DMS79 treated with DMSO at 0.1 percent for 48 hours (cell line): ENCODE measurements at regions not wholly inside any gene's neighbourhood (a gene's known extent, or its start where the extent isn't known, plus 50 kb on each side); places are given as distances from the start of the nearest gene placed in this dataset.

ENCODE experiments used
- DNase-seq: peaks from one replicate; lab custom pipeline; 2025; lab: John Stamatoyannopoulos, UW

DNA sequence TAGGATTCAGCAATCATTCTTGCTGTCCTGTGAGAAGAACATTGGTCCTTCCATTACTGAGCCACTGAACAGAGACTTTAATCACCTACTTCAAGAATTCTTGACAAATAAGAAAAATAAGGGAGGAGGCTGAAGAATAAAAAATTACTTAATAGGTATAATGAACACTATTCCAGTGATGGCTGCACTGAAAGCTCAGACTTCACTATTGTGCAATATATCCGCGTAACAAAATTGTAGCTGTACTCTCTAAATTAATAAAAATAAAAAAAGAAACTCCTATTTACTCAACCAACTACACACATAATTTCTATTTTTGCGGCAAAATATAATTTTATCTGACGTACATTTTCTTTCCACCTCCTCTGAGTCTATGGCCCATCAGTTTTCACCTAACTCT, 2441.0 kb downstream of the PCDH7 start:
- no peak for DNase-seq

DNA sequence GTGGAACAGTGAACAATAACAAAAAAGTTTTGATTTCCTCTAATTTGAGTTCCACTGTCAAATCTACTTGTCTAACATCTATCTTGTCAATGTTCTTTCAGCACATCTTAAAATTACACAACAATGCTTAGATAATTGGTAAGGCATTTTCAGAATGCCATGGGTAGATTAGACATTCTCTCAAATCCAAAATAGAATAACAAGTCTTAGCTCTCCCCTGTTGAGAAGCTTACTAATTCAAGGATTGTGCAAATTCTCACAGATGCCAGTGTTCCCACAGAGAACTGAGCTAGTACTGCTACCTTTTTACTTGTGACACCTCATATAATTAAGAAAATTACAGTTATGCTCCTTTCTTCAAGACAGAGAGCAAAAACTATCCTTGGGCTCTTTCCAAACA, 2442.0 kb downstream of the PCDH7 start:
- no peak for DNase-seq

DNA sequence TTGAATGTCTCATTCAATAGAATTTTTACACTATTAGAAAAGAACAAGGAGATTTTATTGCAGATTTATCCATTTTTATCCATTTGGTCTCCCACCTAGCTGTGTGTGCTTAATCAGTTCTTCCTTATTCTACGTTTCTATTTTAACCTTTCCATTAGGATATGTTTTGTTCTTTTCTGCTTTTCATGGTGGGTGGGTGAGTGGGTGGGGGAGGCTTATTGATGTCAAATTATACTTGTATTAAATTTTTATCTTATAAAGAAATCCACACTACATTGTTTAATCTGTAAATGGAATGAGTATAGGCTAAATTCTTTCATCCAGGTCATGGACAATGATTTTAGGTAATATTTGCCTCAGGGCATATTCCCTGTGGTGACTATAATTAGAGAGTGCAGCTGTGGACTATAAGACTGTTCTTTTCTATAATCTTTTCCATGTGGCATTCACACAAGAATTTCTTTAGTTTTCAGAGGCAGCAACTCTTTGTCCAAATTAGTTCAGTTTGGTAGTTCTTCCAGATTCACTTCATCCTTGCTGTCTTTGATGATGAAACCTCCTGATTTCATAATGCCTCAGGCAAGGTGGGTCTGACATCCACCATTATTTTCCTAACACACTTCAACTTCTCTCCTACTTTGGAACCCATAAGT, 2451.8 kb downstream of the PCDH7 start:
- no peak for DNase-seq

DNA sequence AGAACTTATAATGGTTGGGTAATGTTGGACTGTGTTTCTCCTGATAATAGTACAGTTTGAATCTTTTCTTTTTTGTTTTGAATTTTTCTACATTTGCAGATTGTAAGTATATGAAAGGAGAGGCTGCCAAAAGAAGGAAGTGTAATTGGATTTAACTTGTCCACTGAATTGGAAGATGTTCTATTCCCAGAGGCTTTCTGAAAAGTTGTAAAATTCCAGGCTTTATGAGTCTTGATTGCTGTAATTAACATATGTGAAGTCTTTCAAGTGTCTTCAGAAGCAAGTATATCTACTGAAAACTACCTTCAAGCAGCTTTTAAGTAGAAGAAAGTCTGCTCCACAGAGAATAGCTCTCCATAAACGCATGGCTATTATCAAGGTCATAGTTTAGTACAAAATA, 2456.4 kb downstream of the PCDH7 start:
- DNase-seq, result no peak

DNA sequence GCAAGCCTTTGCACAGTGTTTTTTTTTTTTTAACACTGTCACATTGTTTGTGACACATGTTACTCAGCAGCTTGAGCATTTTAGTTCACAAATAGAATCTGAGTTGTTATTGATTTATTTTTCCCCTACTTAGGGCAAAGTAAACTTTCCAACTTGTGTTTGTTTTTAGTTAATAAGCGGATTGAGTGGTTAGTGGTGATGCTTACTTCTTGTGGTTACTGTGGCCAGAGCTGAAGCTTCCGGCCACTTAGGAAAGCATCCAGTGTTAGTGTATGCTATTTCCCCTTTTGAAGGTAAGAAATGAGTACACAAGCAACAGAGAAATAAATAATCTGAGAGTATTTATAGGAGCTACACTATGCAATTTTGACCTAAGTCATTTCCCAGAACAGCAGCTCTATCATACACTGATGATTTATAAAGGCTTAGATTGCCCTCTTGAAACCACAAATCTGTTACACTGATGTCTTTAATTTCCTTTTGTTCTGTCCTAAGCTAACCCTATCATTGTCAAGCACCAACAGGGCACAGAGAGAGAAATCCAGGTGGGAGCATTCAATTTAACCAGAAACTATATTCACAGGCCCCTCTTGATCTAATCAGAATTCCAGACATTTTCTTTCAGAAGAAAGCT, 2464.6 kb downstream of the PCDH7 start:
- no peak for DNase-seq

DNA sequence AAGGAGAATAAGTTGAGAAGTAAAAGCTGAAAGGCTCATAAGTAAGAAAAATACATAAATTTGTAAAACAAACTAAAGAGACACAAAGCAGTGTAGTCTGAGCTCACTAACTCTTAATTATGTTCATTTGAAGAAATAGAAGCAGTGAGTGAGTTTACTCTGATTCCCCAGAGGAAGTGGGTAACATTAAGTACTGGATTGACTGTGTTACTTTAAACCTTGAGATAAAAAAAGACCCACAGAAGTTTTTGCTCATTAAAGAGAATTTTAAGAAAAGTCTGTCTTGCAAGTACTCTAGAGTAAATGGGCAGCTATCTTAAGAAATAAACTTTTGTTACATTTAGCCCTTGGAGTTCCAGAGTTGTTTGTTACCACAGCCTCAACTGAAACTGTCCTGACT, 2466.9 kb downstream of the PCDH7 start:
- no peak for DNase-seq

DNA sequence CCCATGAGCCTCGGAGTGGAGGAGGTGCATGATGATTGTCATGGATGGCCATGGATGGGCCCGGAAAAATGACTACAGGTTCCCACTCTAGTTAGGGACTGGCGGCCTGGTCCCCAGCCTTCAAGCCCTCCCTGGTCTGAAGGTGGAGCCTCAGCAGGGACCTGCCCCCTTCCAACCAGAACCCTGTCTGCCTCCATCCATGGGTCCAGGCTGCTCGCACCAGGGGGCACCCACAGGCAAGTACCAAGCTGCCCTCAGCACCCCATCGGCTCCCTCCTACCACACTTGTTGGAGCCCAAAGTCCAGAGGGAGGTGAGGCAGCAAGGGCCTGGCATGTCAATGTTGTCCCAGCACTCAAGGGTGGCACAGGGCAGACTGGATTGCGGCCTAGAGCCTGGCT, 2468.6 kb downstream of the PCDH7 start:
- DNase-seq, result no peak

DNA sequence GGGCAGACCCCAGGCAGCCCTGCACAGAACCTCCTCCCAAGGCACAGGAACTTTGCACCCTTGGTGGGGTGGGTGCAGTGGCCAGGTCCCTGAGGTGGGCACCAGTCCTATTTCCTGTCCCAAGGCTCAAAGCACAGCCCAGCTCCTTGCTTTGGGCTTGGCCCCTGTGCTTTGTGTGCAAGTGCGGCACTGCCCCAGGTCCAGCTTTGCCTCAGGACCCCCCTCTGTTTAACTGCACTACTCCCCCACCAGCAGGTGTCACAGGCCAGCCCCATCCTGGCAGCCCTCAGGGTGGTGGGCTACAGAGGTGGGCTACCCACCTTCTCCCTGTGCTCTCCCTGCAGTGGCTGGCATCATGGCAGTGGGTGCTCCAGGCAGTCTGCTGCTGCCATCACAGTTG, 2469.0 kb downstream of the PCDH7 start:
- DNase-seq, result no peak

DNA sequence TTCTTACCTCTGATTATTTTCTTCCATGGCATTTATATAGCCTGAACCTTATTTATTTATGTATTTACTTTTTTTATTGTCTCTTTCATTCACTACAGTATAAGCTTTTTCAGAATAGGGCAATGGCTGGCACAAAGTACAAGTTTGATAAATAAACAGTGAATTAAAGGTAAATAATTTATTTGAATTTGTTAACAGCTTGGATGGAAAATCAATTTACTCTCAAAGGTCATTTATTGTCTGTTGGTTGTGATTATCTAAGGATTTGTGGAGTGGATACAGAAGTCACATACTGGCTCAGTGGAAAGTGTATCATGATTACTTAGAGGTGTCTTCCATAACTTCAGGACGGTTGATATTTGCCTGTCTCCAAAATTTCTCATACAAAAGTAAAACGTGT, 2472.9 kb downstream of the PCDH7 start:
- no peak for DNase-seq

DNA sequence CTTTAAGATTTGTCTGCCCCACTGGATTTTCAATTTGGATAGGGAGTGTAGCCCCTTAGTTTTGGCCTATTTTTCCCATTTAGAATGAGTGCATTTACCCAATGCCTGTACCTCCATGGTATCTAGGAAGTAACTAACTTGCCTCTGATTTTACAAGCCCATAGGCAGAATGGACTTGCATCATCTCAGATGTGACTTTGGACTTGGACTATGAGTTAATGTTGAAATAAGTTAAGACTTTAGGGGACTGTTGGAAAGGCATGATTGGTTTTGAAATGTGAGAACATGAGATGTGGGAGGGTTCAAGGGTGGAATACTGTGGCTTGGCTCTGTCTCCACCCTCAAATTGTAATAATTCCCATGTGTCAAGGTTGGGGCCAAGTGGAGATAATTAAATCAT, 2480.2 kb downstream of the PCDH7 start:
- DNase-seq, result no peak

DNA sequence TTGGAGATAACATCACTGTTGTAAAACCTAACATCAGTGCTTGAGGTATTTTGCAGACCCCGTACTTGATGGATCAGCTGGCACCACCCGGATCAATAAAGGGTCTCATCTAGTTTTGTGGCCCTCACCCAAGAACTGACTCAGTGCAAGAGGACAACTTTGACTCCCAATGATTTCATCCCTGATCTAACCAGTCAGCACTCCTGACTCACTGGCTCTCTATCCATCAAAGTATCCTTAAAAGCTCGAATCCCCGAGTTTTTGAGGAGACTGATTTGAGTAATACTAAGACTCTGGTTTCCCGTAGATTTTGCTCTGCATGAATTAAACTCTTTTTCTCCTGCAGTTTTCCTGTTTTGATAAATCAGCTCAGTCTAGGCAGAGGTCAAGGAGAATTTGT, 2498.1 kb downstream of the PCDH7 start:
- no peak for DNase-seq

DNA sequence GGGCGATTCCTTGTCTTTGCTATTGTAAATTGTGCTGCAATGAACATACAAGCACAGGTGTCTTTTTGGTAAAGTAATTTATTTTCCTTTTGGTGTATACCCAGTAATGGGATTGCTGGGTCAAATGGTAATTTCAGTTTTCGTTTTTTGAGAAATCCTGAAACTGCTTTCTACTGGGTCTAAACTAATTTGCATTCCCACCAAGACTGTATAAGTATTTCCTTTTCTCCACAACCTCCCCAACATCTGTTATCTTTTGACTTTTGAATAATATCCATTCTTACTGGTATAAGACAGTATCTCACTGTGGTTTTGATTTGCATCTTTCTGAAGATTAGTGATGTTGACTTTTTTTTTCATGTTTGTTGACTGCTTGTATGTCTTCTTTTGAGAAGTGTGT, 2506.0 kb downstream of the PCDH7 start:
- DNase-seq, result no peak

DNA sequence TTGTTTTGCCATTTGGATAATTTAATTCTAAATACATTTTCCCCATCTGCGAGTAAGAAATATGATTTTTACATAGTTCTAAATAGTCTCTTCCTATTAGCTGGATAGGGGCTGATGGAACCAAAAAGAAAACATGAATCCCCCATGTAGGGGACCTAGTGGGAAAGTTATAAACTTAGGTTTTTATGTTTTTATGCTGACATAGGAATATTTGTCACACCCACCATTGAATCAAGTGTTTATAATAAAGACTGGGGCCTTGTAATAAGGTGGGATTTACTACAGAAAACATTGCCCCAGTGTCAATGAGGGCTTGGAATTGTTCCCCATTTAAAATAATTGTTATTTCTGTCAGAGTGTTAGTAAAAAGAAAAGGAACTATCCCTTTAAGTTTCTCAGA, 2506.6 kb downstream of the PCDH7 start:
- DNase-seq, result no peak

DNA sequence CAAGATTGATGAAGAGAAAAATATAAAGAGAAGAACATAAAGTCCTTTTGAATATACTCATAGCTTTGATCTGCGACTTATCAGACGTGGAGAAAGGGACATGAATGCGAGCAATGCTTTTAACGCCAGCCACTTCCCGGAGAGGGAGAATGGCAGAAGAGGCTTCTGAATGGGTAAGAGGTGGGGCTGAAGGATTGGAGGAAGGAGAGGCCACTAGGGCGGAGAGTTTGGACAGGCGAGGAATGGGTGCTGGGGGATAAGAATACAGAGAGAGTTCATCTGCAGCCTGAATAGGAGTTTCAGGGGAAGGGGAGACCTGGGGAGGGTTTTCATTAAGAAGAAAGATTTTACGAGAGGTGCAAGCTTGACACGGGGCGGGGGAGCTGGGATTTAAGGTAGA, 2534.9 kb downstream of the PCDH7 start:
- no peak for DNase-seq

DNA sequence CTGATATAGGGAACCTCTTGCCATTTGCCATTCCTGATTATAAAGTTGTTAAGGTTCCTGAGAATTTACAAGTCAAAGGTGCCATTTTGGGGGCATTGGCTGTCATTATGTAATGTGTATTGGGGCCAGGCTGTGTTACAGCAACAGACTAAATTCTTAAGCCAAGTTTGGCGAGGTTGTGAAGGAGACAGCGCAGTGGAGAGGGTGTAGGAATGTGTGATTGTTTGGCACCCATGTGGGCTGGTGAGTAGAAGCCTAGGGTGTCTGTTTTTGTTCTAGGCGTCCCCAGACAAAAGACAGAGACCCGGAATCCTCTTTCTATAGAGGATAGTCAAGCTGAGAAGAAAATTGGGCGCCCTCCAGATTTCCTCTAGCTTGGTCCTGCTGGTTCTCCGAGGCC, 2535.3 kb downstream of the PCDH7 start:
- no peak for DNase-seq

DNA sequence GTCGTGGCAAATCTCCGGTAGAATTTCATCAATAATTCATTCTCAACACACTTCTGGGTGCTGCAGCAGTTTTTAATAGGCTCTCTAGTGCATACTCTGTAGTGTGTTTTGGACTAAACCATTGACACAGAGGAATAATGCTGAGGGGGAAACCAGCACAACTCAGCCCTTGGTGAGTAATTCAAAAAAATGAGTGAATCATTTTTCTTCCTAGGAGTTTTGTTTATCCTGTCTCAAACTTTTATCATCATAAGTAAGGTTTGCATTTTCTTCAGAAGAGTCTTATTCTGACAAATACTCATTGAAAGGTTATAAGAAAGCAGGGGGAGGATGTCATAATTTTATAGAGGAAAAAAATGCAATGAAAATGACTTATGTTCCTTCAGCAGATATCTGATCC, 2542.7 kb downstream of the PCDH7 start:
- DNase-seq, result no peak

DNA sequence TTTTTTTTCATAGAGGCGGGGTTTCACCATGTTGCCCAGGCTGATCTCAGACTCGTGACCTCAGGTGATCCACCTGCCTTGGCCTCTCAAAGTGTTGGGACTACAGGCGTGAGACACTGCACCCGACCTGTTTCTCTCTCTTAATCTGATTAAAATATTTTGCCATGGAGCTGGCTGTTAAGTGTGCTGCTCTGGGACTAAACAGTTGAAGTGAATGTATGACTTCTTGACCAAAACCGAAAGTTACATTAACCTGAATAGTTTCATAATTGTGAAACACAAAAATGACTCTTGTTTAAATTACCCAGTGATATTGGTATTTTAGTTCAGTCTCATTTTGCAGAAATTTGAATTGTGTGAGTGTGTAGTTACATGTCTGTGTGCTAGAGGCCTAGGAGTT, 2548.6 kb downstream of the PCDH7 start:
- no peak for DNase-seq

DNA sequence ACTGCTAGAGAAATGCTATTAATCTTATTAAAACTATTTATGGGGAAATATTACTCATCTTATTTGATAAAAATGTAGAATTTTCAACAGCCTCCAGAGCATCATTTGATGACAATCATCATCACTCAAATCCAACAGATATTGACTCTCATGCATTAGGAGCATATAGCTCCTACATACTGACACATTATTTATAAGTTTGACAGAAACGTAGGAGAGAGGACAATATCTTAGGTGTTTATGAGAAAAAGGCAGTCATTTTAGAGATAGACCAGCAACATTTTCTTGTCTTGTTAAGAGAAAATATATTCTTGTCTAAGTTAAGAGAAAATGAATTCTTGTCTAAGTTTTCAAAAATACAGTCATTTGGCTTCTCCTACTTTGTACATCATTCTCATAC, 2550.2 kb downstream of the PCDH7 start:
- DNase-seq, result no peak

DNA sequence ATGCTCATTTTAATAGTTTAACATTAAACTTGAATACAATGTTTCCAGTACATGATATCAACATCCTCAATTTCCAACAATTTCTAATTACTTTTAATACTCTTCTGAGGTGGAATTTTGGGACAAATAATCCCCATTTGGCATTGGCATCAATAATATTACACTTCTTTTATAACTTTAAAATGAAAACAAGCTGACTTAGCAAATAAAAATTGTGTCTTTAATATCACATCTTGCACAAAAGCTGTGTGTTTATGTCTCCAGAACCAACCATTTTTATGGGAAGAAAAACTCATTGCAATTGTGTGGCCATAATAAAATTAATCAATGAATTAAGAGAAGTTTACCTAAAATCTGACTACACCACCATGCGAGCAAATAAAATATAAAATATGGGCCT, 2552.6 kb downstream of the PCDH7 start:
- DNase-seq, result no peak

DNA sequence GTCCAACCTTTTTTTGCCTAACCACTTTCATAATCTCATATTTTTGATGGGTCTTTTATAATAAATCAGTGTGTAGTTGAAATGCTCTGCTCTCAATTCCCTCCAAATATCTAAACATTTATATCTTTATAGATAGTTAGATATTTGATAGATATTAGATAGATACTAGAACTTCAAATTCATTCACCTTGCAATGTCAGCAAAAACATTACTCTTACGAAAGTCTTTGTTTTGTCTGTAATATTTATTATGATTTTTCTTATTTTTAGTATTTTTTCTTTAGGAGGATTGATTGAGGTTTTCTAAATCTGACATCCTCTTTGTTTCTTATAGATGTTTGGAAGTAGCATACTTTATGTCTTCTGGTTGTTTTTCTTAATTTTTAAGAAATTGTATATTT, 2563.6 kb downstream of the PCDH7 start:
- no peak for DNase-seq

DNA sequence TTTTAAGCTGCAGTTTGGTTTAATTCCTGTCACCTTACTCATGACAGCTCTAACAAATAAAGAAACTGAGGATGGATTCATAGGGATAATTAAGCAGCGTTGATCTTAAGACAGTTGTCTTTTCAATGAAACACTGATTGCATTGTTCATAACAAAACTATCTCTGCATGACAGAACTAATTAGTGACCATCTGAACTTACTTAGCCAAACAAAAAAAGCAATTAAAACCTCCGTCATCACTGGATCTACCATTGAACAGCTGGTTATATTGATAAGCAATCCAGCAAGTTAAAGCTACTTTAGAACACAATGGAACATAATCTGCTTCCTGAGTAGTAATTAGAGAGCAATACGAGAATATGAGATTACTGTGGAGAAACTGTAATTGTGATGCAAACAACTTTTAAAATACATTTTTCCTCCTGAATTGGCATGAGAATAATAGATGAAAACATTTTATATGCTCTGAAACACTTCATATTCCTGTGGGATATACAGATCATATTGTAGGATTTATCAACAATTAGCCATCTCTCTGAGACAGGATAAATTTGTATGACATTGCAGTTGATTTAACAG, 2576.8 kb downstream of the PCDH7 start:
- no peak for DNase-seq

DNA sequence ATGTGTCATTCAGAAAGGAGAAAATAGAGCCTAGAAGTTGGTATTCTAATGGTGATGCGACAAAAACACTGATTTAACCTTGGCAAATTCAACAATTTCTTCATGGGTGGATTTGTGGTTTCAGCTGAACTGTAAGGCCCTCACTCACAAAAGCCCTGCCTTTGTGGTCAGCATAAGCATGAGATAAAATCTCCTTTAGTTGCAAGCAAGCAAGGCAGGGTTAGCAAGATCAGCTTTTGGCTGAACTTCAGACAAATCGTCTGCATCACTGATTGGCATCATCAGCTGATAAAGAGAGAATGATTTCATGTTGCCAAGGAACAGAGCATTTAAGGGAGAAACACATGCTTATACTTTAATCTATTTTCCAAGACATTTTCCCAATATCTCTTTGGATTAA, 2582.2 kb downstream of the PCDH7 start:
- no peak for DNase-seq

DNA sequence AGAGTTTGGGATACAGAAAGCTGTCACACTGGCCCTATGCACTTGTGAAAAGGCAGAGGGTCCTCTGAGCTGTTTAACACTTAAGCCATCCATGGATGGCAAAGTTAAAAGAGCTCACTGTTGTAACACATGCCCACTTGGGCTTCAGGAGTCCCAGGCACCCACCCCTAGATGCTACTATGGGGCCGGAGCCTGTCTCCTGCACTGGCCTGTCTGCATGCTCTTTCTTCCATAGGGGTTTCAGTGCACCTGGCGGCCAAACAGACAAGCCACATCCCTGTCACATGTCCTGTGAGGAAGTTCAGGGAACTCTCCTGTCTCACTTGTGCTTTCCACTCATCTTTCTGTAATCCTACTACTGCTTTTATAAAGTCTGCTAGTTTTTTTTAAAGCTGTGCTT, 2586.0 kb downstream of the PCDH7 start:
- DNase-seq, result no peak

DNA sequence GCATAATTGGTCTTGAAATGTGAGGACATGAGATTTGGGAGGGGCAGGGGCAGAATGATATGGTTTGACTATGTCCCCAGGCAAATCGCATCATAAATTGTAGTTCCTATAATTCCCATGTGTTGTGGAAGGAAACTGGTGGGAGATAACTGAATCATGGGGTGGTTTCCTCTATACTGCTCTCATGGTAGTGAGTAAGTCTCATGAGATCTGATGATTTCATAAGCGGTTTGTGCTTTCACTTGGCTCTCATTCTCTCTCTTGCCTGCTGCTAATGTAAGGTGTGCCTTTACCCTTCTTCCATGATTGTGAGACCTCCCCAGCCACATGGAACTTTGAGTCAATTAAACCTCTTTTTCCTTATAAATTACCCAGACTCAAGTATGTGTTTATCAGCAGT, 2595.9 kb downstream of the PCDH7 start:
- no peak for DNase-seq
